CD14-positive monocyte (primary cell): ENCODE measurements at regions not wholly inside any gene's neighbourhood (a gene's known extent, or its start where the extent isn't known, plus 50 kb on each side); places are given as distances from the start of the nearest gene placed in this dataset.
"Not testable (repeated sequence)": the region's sequence is repeated elsewhere in the genome, so short reads cannot be mapped to it uniquely, and the experiment has no call there.

Experiments used
- DNase-seq, 3 donors: peaks; one replicate each; pipeline ENCODE4 v3.0.0-alpha.2; 2011 to 2022
- H2AFZ ChIP-seq: 2 replicates; pipeline ENCODE4 v1.6.0; 2012; ENCODE audit warnings: mild to moderate bottlenecking, low read depth, low read length, inconsistent platforms; ENCODE audit not compliant: insufficient read depth, poor library complexity, severe bottlenecking
- H3K27ac ChIP-seq, 2 donors: 1 replicate in 1 of 2; 2 replicates in 1 of 2; pipeline ENCODE4 v1.5.1; 2012 to 2013; ENCODE audit warnings: low read length in 2 of 2, control low read depth in 1 of 2, inconsistent platforms in 1 of 2, low read depth in 1 of 2, mild to moderate bottlenecking in 1 of 2
- H3K27me3 ChIP-seq, 2 donors: one replicate each; pipeline versions ENCODE4 v1.6.0 to v1.6.1; 2011 to 2013; ENCODE audit warnings: low read length in 2 of 2; ENCODE audit not compliant: control insufficient read depth in 2 of 2, insufficient read depth in 2 of 2
- H3K36me3 ChIP-seq, 2 donors: replicated peaks in 1 of 2; 1 replicate in 1 of 2; 2 replicates in 1 of 2; pipeline versions ENCODE4 v1.5.1 to v1.6.1; 2012 to 2013; ENCODE audit warnings: low read length in 2 of 2, control low read depth in 1 of 2, inconsistent platforms in 1 of 2, mild to moderate bottlenecking in 1 of 2; ENCODE audit not compliant: insufficient read depth in 2 of 2, control insufficient read depth in 1 of 2
- H3K4me1 ChIP-seq, 2 donors: 1 replicate in 1 of 2; 2 replicates in 1 of 2; pipeline versions ENCODE4 v1.5.1 to v1.6.1; 2012 to 2013; ENCODE audit warnings: low read length in 2 of 2, control low read depth in 1 of 2, inconsistent platforms in 1 of 2, mild to moderate bottlenecking in 1 of 2, moderate library complexity in 1 of 2; ENCODE audit not compliant: insufficient read depth in 2 of 2, control insufficient read depth in 1 of 2
- H3K4me2 ChIP-seq: replicated peaks from 2 replicates; pipeline ENCODE3; 2012; ENCODE audit warnings: low read length, moderate library complexity, mild to moderate bottlenecking; ENCODE audit not compliant: poor library complexity, severe bottlenecking; ENCODE audit errors: extremely low read depth
- H3K4me3 ChIP-seq, 3 experiments: fragments of 200-600 bp in 1 of 3; sonication (generic) in 1 of 3; replicated peaks in 1 of 3; 1 replicate in 2 of 3; 2 replicates in 1 of 3; pipeline ENCODE4 v1.5.1; 2011 to 2013; ENCODE audit warnings: low read length in 3 of 3, mild to moderate bottlenecking in 3 of 3, control low read depth in 2 of 3, low read depth in 2 of 3, inconsistent platforms in 1 of 3, moderate library complexity in 1 of 3
- H3K79me2 ChIP-seq: 2 replicates; pipeline ENCODE4 v1.6.0; 2012; ENCODE audit warnings: mild to moderate bottlenecking, control low read depth, inconsistent platforms, low read length, moderate library complexity; ENCODE audit not compliant: insufficient read depth
- H3K9ac ChIP-seq: 2 replicates; pipeline ENCODE4 v1.6.0; 2017; ENCODE audit warnings: low read length, mild to moderate bottlenecking; ENCODE audit not compliant: insufficient read depth, poor library complexity, severe bottlenecking
- H3K9me3 ChIP-seq, 2 donors: replicated peaks in 1 of 2; 1 replicate in 1 of 2; 2 replicates in 1 of 2; pipeline versions ENCODE4 v1.5.1 to v1.6.1; 2012 to 2013; ENCODE audit warnings: low read length in 2 of 2, control low read depth in 1 of 2; ENCODE audit not compliant: control insufficient read depth in 1 of 2, insufficient read depth in 1 of 2
- H4K20me1 ChIP-seq: 2 replicates; pipeline ENCODE4 v1.6.0; 2012; ENCODE audit warnings: mild to moderate bottlenecking, low read length, control low read depth, moderate library complexity; ENCODE audit not compliant: insufficient read depth
- H3K27ac Mint-ChIP-seq, 7 donors: one replicate each; pipeline ENCODE4 v1.8.0; 2020; ENCODE audit warnings: mild to moderate bottlenecking in 7 of 7, mixed read lengths in 7 of 7, moderate library complexity in 6 of 7, inconsistent platforms in 2 of 7
- H3K27me3 Mint-ChIP-seq, 3 donors: one replicate each; pipeline ENCODE4 v1.8.0; 2021 to 2022; ENCODE audit warnings: low read depth in 3 of 3, mild to moderate bottlenecking in 3 of 3, mixed read lengths in 3 of 3, moderate library complexity in 3 of 3, inconsistent platforms in 1 of 3
- H3K36me3 Mint-ChIP-seq, 2 donors: one replicate each; pipeline ENCODE4 v1.8.0; 2020; ENCODE audit warnings: mixed read lengths in 2 of 2, inconsistent platforms in 1 of 2, mild to moderate bottlenecking in 1 of 2
- H3K4me1 Mint-ChIP-seq: one replicate; pipeline ENCODE4 v1.8.0; 2020; ENCODE audit warnings: mild to moderate bottlenecking, mixed read lengths
- H3K4me3 Mint-ChIP-seq, 2 donors: one replicate each; pipeline ENCODE4 v1.8.0; 2020; ENCODE audit warnings: mild to moderate bottlenecking in 2 of 2, mixed read lengths in 2 of 2, moderate library complexity in 1 of 2
- H3K9me3 Mint-ChIP-seq, 7 donors: one replicate each; pipeline ENCODE4 v1.8.0; 2020 to 2022; ENCODE audit warnings: mixed read lengths in 7 of 7, mild to moderate bottlenecking in 6 of 7, moderate library complexity in 6 of 7, inconsistent platforms in 2 of 7
- WGBS: methylation state at CpG from one replicate; pipeline ENCODE4 v1.1.5; 2013; ENCODE audit warnings: missing lambda C conversion rate; ENCODE audit not compliant: insufficient coverage; 5-methylcytosine and 5-hydroxymethylcytosine counted together
- intact Hi-C, 2 donors: fragments of 100-400 bp; cut with micrococcal nuclease; formaldehyde crosslinking; loops; one replicate each; pipeline versions ENCODE4 v1.15.0 to v1.15.1; 2023
- TF ChIP-seq, protein P1 (sequence below): fragments of 200-600 bp; IDR thresholded peaks from one replicate; pipeline ENCODE4 v1.8.0; 2022; ENCODE audit warnings: antibody characterized with exemption, mild to moderate bottlenecking

DNA sequence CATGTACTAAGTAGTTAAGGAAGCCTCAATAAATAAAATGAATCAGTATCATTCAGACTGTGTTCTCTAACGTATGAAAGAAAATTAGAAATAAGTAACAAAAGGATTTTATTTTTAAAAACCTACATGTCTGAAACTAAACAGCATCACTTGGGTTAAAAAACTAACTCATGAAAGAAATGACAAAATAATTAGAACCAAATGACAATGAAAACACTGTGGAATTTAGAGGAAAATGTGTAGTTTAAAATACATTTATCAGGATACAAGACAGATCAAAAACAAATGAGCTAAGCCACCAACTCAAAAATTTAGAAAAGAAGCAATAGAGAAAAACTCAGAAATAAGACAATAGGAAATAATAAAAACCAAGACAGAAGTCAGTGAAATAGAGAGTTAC is 108.7 kb downstream of the TENT5C start:
- Histone ChIP-seq H3K79me2 (no peaks in the 10 kb centered on the region), H4K20me1 (no peaks in the 10 kb centered on the region), H3K27ac (no peak overlapping the region), H3K9ac (no peak overlapping the region), H3K27me3 (no peaks in the 10 kb centered on the region), H3K36me3 (no peaks in the 10 kb centered on the region), H3K4me2 (no peak overlapping the region), H3K9me3 (peaks cover 7 to 10% of the 10 kb centered on the region in 2 donors), H3K4me1 (no peaks in the 10 kb centered on the region), H3K4me3 (no peak overlapping the region), H2AFZ (no peak overlapping the region)
- no peak overlapping the region for H3K27ac Mint-ChIP-seq
- intact Hi-C loops, result no loop called here
- DNase-seq, result no peak
- H3K36me3 Mint-ChIP-seq, result no peaks in the 10 kb centered on the region
- H3K9me3 Mint-ChIP-seq, result peaks cover 14 to 29% (median 17%) of the 10 kb centered on the region in 7 donors
- peaks cover 5% of the 10 kb centered on the region for H3K4me1 Mint-ChIP-seq
- WGBS, result no CpG with 5 or more reads among the region's 1 CpG
- peaks cover 0 to 2% (median 1%) of the 10 kb centered on the region in 3 donors for H3K27me3 Mint-ChIP-seq
- TF ChIP-seq, protein P1, sequence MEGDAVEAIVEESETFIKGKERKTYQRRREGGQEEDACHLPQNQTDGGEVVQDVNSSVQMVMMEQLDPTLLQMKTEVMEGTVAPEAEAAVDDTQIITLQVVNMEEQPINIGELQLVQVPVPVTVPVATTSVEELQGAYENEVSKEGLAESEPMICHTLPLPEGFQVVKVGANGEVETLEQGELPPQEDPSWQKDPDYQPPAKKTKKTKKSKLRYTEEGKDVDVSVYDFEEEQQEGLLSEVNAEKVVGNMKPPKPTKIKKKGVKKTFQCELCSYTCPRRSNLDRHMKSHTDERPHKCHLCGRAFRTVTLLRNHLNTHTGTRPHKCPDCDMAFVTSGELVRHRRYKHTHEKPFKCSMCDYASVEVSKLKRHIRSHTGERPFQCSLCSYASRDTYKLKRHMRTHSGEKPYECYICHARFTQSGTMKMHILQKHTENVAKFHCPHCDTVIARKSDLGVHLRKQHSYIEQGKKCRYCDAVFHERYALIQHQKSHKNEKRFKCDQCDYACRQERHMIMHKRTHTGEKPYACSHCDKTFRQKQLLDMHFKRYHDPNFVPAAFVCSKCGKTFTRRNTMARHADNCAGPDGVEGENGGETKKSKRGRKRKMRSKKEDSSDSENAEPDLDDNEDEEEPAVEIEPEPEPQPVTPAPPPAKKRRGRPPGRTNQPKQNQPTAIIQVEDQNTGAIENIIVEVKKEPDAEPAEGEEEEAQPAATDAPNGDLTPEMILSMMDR, result no peak
- H3K4me3 Mint-ChIP-seq, result no peak overlapping the region

DNA sequence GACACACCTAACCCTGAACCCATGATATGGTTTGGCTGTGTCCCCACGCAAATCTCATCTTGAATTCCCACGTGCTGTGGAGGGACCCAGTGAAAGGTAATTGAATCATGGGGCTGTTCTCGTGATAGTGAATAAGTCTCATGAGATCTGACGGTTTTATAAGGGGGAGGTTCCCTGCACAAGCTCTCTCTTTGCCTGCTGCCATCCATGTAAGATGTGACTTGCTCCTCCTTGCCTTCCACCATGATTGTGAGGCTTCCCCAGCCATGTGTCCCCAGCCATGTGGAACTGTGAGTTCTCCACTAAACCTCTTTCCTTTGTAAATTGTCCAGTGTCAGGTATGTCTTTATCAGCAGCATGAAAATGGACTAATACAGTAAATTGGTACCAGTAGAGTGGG is 110.2 kb downstream of the TENT5C start:
- H3K27ac Mint-ChIP-seq, H2AFZ ChIP-seq, H3K4me2 ChIP-seq, H3K36me3 Mint-ChIP-seq, DNase-seq, H3K27me3 Mint-ChIP-seq, H3K79me2 ChIP-seq, H3K4me3 Mint-ChIP-seq, H3K9ac ChIP-seq, H3K4me3 ChIP-seq, H3K27ac ChIP-seq, H3K4me1 ChIP-seq, H4K20me1 ChIP-seq, H3K27me3 ChIP-seq, H3K36me3 ChIP-seq, H3K4me1 Mint-ChIP-seq, intact Hi-C loops: not testable (repeated sequence)
- H3K9me3 Mint-ChIP-seq, result peaks cover 18 to 40% (median 26%) of the 10 kb centered on the region in 7 donors
- no CpG with 5 or more reads among the region's 4 CpGs for WGBS
- H3K9me3 ChIP-seq, result peaks cover 7 to 15% of the 10 kb centered on the region in 2 donors

DNA sequence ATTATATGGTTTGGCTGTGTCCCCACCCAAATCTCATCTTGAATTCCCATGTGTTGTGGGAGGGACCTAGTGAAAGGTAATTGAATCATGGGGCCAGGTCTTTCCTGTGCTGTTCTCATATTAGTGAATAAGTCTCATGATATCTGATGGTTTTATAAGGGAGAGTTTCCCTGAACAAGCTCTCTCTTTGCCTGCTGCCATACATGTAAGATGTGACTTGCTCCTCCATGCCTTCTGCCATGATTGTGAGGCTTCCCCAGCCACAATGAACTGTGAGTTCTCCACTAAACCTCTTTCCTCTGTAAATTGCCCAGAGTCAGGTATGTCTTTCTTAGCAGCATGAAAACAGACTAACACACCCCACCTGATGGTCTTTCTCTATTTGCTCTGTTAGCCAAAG is 112.1 kb downstream of the TENT5C start:
- H3K27ac ChIP-seq, H3K79me2 ChIP-seq, H3K9ac ChIP-seq, H3K36me3 Mint-ChIP-seq, H3K4me2 ChIP-seq, DNase-seq, H3K27me3 Mint-ChIP-seq, H4K20me1 ChIP-seq, H3K4me3 ChIP-seq, H2AFZ ChIP-seq, H3K36me3 ChIP-seq, intact Hi-C loops, H3K27ac Mint-ChIP-seq, H3K27me3 ChIP-seq, H3K4me1 ChIP-seq, H3K4me1 Mint-ChIP-seq, H3K4me3 Mint-ChIP-seq: not testable (repeated sequence)
- H3K9me3 ChIP-seq, result peaks cover 7 to 19% of the 10 kb centered on the region in 2 donors
- H3K9me3 Mint-ChIP-seq, result peaks cover 24 to 49% (median 34%) of the 10 kb centered on the region in 7 donors

DNA sequence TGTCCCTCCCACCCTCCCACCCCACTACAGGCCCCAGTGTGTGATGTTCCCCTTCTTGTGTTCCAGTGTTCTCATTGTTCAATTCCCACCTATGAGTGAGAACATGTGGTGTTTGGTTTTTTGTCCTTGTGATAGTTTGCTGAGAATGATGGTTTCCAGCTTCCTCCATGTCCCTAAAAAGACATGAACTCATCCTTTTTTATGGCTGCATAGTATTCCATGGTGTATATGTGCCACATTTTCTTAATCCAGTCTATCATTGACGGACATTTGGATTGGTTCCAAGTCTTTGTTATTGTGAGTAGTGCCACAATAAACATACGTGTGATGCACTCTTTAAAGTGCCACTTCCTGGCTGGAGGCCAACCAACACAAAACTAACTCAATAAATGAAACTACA is 112.7 kb downstream of the TENT5C start:
- H3K27ac Mint-ChIP-seq, intact Hi-C loops, H3K4me2 ChIP-seq, H4K20me1 ChIP-seq, H3K4me1 ChIP-seq, H3K27me3 ChIP-seq, H3K4me1 Mint-ChIP-seq, H3K36me3 ChIP-seq, H3K36me3 Mint-ChIP-seq, H3K9ac ChIP-seq, H3K27me3 Mint-ChIP-seq, H2AFZ ChIP-seq, H3K79me2 ChIP-seq, H3K4me3 Mint-ChIP-seq, H3K4me3 ChIP-seq, DNase-seq, H3K27ac ChIP-seq: not testable (repeated sequence)
- H3K9me3 Mint-ChIP-seq, result peaks cover 24 to 49% (median 36%) of the 10 kb centered on the region in 7 donors
- H3K9me3 ChIP-seq, result peaks cover 7 to 19% of the 10 kb centered on the region in 2 donors
- no CpG with 5 or more reads among the region's 2 CpGs for WGBS
